BE2C (cell line): ENCODE measurements at regions not wholly inside any gene's neighbourhood (a gene's known extent, or its start where the extent isn't known, plus 50 kb on each side); places are given as distances from the start of the nearest gene placed in this dataset.

Experiments
- DNase-seq: peaks from one replicate; pipeline ENCODE4 v3.0.0-alpha.2; 2020
- H3K27me3 ChIP-seq: fragments of 250-450 bp; sonication (Bioruptor Pico); 2 replicates; pipeline ENCODE4 v1.5.1; 2020; ENCODE audit warnings: mild to moderate bottlenecking
- H3K36me3 ChIP-seq: fragments of 250-450 bp; sonication (Bioruptor Pico); 2 replicates; pipeline ENCODE4 v1.5.1; 2020; ENCODE audit warnings: mild to moderate bottlenecking
- H3K4me1 ChIP-seq: fragments of 250-450 bp; sonication (Bioruptor Pico); 2 replicates; pipeline ENCODE4 v1.5.1; 2020
- H3K4me3 ChIP-seq: 2 replicates; pipeline ENCODE4 v1.5.1; 2011; ENCODE audit warnings: low read depth, low read length
- H3K9me3 ChIP-seq: fragments of 250-450 bp; sonication (Bioruptor Pico); 2 replicates; pipeline ENCODE4 v1.5.1; 2020
- TF ChIP-seq, protein P1 (sequence below): IDR thresholded peaks from 2 replicates; pipeline ENCODE4 v1.5.1; 2012; ENCODE audit warnings: mild to moderate bottlenecking, low read depth, low read length

DNA sequence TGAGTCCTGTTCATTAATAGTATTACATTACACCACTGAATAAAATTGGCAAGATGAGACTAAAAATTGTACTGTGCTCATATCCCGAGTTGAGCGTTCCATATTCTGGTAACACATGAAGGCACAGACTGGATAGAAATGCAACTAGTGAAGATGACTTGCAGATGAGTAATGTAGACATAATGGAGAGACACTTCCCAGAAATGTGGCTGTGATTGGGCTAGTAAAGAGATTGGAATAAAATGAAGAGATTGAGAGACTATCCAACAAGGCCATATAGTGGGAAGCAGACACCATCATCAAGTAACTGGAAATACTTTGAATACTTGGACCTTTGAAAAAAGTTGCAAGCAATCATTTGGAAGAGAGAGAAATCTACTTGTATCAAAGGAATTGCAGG is 77.3 kb downstream of the DCAF8L1 start:
- no peak for DNase-seq
- Histone ChIP-seq H3K27me3 (no peaks in the 10 kb centered on the region), H3K9me3 (no peaks in the 10 kb centered on the region), H3K4me1 (no peaks in the 10 kb centered on the region), H3K4me3 (no peak overlapping the region), H3K36me3 (no peaks in the 10 kb centered on the region)
- TF ChIP-seq, protein P1, sequence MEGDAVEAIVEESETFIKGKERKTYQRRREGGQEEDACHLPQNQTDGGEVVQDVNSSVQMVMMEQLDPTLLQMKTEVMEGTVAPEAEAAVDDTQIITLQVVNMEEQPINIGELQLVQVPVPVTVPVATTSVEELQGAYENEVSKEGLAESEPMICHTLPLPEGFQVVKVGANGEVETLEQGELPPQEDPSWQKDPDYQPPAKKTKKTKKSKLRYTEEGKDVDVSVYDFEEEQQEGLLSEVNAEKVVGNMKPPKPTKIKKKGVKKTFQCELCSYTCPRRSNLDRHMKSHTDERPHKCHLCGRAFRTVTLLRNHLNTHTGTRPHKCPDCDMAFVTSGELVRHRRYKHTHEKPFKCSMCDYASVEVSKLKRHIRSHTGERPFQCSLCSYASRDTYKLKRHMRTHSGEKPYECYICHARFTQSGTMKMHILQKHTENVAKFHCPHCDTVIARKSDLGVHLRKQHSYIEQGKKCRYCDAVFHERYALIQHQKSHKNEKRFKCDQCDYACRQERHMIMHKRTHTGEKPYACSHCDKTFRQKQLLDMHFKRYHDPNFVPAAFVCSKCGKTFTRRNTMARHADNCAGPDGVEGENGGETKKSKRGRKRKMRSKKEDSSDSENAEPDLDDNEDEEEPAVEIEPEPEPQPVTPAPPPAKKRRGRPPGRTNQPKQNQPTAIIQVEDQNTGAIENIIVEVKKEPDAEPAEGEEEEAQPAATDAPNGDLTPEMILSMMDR: no peak

DNA sequence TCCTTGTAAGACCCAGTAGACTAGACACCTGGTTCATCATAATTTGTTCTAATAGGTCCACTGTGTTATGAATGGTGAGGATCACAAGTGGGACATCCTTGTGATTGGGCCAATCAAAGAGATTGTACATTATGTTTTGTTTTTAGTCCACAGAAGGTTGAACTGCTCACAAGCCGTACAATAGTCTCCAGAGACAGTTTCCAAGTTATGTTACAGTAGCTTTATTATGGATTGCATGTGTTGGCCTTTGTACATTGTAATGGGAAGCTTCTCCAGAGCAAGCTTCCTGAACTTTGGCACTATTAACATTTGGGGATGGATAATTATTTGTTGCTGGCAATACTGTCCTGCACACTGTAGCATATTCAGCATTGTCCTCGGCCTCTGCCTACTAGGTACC is 86.1 kb downstream of the MAGEB10 start:
- no peak overlapping the region for H3K4me3 ChIP-seq
- no peaks in the 10 kb centered on the region for H3K9me3 ChIP-seq
- TF ChIP-seq, protein P1: no peak
- H3K27me3 ChIP-seq: no peaks in the 10 kb centered on the region
- H3K36me3 ChIP-seq: no peaks in the 10 kb centered on the region
- DNase-seq: no peak
- no peaks in the 10 kb centered on the region for H3K4me1 ChIP-seq

DNA sequence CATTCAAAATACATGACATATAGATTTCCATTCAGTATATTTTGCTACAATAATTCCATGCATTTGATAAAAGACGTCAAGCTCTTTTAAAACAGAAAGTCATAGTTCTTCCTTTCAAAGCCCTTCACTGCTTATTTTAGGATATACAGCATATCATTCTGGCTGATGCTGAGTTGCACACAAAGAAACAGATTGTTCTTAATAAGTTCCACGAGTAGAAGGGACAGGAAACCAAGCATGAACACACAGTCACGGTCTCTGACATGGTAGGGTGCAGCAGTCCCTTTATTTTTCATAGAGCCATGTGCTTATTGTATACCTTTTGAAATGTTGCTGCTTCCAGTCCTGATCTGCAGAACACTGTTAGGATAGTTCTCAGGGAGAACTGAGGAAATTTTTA is 85.4 kb downstream of the MAGEB10 start:
- Histone ChIP-seq H3K4me1 (no peaks in the 10 kb centered on the region), H3K36me3 (no peaks in the 10 kb centered on the region), H3K27me3 (no peaks in the 10 kb centered on the region), H3K9me3 (no peaks in the 10 kb centered on the region), H3K4me3 (no peak overlapping the region)
- no peak for DNase-seq
- TF ChIP-seq, protein P1: no peak

DNA sequence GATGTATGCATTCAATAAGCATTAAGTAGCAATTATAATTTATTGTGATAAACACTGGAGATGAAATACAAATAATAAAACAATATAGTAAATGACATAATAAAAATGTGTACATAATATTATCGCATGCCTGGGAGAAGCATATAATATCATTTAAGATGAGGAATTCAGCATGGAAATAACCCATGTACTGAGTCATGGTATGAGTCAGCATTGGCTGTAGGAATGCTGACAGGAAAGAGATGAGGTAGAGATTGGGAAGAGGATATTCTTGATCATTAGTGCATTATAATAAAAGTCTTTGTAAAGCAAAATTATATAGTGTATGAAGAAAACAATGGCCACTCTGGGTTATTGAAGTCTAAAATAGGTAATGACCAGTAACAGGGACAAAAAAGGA is 82.8 kb downstream of the MAGEB10 start:
- no peak for DNase-seq
- TF ChIP-seq, protein P1: no peak
- H3K4me3 ChIP-seq: no peak overlapping the region
- H3K9me3 ChIP-seq: no peaks in the 10 kb centered on the region
- H3K4me1 ChIP-seq: no peaks in the 10 kb centered on the region
- H3K27me3 ChIP-seq: no peaks in the 10 kb centered on the region
- H3K36me3 ChIP-seq: no peaks in the 10 kb centered on the region

DNA sequence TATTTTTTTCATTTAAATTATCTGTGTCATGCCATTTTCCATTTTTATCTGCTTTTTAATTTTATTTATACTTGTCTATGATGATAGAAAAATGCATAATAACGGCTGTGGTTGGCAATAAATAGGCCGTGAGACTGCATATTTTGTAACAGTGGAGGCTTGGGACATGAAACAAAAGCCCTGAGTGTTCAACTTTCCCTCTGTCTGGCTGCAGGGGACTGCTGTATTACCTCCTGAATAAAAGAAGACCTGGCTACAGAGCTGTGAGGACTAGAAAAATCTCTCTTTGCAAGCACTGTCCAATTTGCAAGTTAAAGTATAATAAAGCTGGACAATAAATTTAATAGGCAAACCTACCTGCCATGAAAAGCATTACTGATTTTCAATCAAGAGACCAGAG is 82.1 kb downstream of the MAGEB10 start:
- no peaks in the 10 kb centered on the region for H3K27me3 ChIP-seq
- no peak for DNase-seq
- TF ChIP-seq, protein P1: no peak
- H3K4me1 ChIP-seq: no peaks in the 10 kb centered on the region
- no peak overlapping the region for H3K4me3 ChIP-seq
- H3K36me3 ChIP-seq: no peaks in the 10 kb centered on the region
- H3K9me3 ChIP-seq: no peaks in the 10 kb centered on the region

DNA sequence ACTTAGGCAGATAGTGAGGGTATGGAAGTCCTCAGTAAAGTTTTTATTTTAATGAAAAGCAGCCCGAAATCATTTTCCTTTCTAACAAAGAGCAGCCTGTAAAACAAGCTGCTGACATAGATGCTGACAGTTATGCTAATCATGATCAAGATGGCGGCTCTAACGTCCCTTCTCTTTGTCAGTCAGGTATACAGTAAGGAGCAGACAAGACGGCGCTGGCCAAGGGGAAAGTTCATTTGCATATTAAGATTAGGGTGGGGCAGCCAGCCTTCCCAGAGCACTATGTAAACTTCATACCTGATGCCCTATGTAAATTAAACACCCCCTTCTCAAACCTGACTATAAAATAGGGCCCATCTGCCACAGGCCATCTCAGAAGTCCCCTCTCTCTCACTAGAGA is 76.9 kb downstream of the MAGEB10 start:
- Histone ChIP-seq H3K36me3 (no peaks in the 10 kb centered on the region), H3K9me3 (no peaks in the 10 kb centered on the region), H3K4me1 (no peaks in the 10 kb centered on the region), H3K27me3 (no peaks in the 10 kb centered on the region), H3K4me3 (no peak overlapping the region)
- DNase-seq: no peak
- TF ChIP-seq, protein P1: no peak
